PC-3 (cell line): ENCODE measurements at regions not wholly inside any gene's neighbourhood (a gene's known extent, or its start where the extent isn't known, plus 50 kb on each side); places are given as distances from the start of the nearest gene placed in this dataset.
"Not testable (repeated sequence)": the region's sequence is repeated elsewhere in the genome, so short reads cannot be mapped to it uniquely, and the experiment has no call there.

Source experiments
- ATAC-seq: fragments of 200-7000 bp; cut with Tn5 transposase; 2 replicates; pipeline ENCODE4 v1.9.1; 2020; ENCODE audit warnings: mild to moderate bottlenecking, moderate library complexity
- BruUV-seq: library from RNA; stranded (reverse); fragments of 400-500 nt; replicated peaks from 2 replicates; lab custom pipeline; 2021; lab: Mats Ljungman, UMichigan
- CTCF ChIA-PET: fragments of 300-600 bp; sonication (Branson Sonifier 250); formaldehyde crosslinking; loops from one replicate; lab custom pipeline; 2022; ENCODE audit warnings: antibody characterized with exemption; lab: Charles Lee
- POLR2A ChIA-PET: fragments of 300-600 bp; sonication (Branson Sonifier 250); formaldehyde crosslinking; loops from one replicate; lab custom pipeline; 2022; ENCODE audit warnings: antibody characterized with exemption; ENCODE audit not compliant: unreplicated experiment; lab: Charles Lee
- DNase-seq: peaks from one replicate; pipeline ENCODE4 v3.0.0-alpha.2; 2015
- H2AFZ ChIP-seq: fragments of 300-600 bp; sonication (generic); 2 replicates; pipeline ENCODE4 v1.6.0; 2016; ENCODE audit warnings: antibody characterized with exemption, low read length
- H3F3A ChIP-seq: fragments of 300-600 bp; sonication (generic); one replicate; pipeline ENCODE4 v1.6.0; 2017; ENCODE audit warnings: antibody characterized with exemption, low read length, control low read depth, mild to moderate bottlenecking; ENCODE audit not compliant: unreplicated experiment
- H3K27ac ChIP-seq: fragments of 300-600 bp; sonication (generic); 2 replicates; pipeline ENCODE4 v1.5.1; 2016; ENCODE audit warnings: mild to moderate bottlenecking, low read length
- H3K27me3 ChIP-seq: fragments of 300-600 bp; sonication (generic); 2 replicates; pipeline ENCODE4 v1.6.1; 2016; ENCODE audit warnings: low read length, mixed read lengths
- H3K36me3 ChIP-seq: fragments of 300-600 bp; sonication (generic); 2 replicates; pipeline ENCODE4 v1.6.1; 2016; ENCODE audit warnings: low read depth, mixed run types, low read length, mixed read lengths
- H3K4me1 ChIP-seq: fragments of 300-600 bp; sonication (generic); 2 replicates; pipeline ENCODE4 v1.5.1; 2016; ENCODE audit warnings: low read length; ENCODE audit not compliant: insufficient read depth
- H3K4me2 ChIP-seq: fragments of 300-600 bp; sonication (generic); 2 replicates; pipeline ENCODE4 v1.6.0; 2016; ENCODE audit warnings: low read length
- H3K4me3 ChIP-seq: fragments of 300-600 bp; sonication (generic); 2 replicates; pipeline ENCODE4 v1.5.1; 2016; ENCODE audit warnings: mild to moderate bottlenecking, low read length, mixed read lengths
- H3K79me2 ChIP-seq: fragments of 300-600 bp; sonication (generic); 2 replicates; pipeline ENCODE4 v1.6.1; 2017; ENCODE audit warnings: low read length, mixed read lengths
- H3K9ac ChIP-seq: fragments of 300-600 bp; sonication (generic); 2 replicates; pipeline ENCODE4 v1.6.0; 2016; ENCODE audit warnings: mild to moderate bottlenecking, low read length
- H3K9me2 ChIP-seq: fragments of 300-600 bp; sonication (generic); replicated peaks from 2 replicates; pipeline ENCODE4 v1.6.1; 2016; ENCODE audit warnings: mixed run types, low read length, mixed read lengths
- H3K9me3 ChIP-seq: fragments of 300-600 bp; sonication (generic); 2 replicates; pipeline ENCODE4 v1.6.1; 2016; ENCODE audit warnings: low read length, mixed read lengths
- H4K20me1 ChIP-seq: fragments of 300-600 bp; sonication (generic); 2 replicates; pipeline ENCODE4 v1.6.1; 2016; ENCODE audit warnings: low read length, mixed read lengths
- CTCF ChIP-seq: fragments of 300-600 bp; sonication (generic); conservative IDR thresholded peaks from 2 replicates; pipeline ENCODE4 v1.5.1; 2017; ENCODE audit warnings: antibody characterized with exemption, low read depth, mild to moderate bottlenecking, low read length
- EZH2 ChIP-seq: fragments of 300-600 bp; sonication (generic); IDR thresholded peaks from one replicate; pipeline ENCODE4 v1.6.1; 2017; ENCODE audit warnings: antibody characterized with exemption, mild to moderate bottlenecking, low read length; ENCODE audit not compliant: unreplicated experiment
- EZH2phosphoT487 ChIP-seq: fragments of 300-600 bp; sonication (generic); IDR thresholded peaks from 2 replicates; pipeline ENCODE4 v1.6.1; 2018; ENCODE audit warnings: mild to moderate bottlenecking, antibody characterized with exemption, low read length, borderline replicate concordance
- intact Hi-C: fragments of 100-400 bp; cut with micrococcal nuclease; formaldehyde crosslinking; loops from 2 replicates; pipeline ENCODE4 v1.9.0; 2023

- Histone ChIP-seq H3K9me2 (no peaks in the 10 kb centered on the region), H3K9ac (no peak overlapping the region), H3K4me1 (peaks cover 22% of the 10 kb centered on the region), H2AFZ (no peak overlapping the region), H3K27me3 (no peaks in the 10 kb centered on the region), H3K9me3 (no peaks in the 10 kb centered on the region), H3K27ac (no peak overlapping the region), H3K79me2 (no peaks in the 10 kb centered on the region), H3K36me3 (no peaks in the 10 kb centered on the region), H4K20me1 (no peaks in the 10 kb centered on the region), H3K4me3 (no peak overlapping the region), H3F3A (no peaks in the 10 kb centered on the region), H3K4me2 (no peak overlapping the region)
- POLR2A ChIA-PET = no interaction called here
- CTCF ChIA-PET = no interaction called here
- no TSS peak for BruUV-seq
- DNase-seq (peak; percentile 53), ATAC-seq (peak; percentile 41)
- TF ChIP-seq CTCF = no peak
- no peak for TF ChIP-seq EZH2phosphoT487
- TF ChIP-seq EZH2 = no peak
- intact Hi-C loops = no loop called here
Observed at GRCh38 chr3:14267976-14268375, 89.4 kb downstream of the LSM3 start.

GRCh38 chr3:14268897-14269296 lies 90.3 kb downstream of the LSM3 start:
- Histone ChIP-seq H3K9me3 (no peaks in the 10 kb centered on the region), H3F3A (no peaks in the 10 kb centered on the region), H3K9me2 (no peaks in the 10 kb centered on the region), H3K27ac (no peak overlapping the region), H2AFZ (no peak overlapping the region), H4K20me1 (no peaks in the 10 kb centered on the region), H3K79me2 (no peaks in the 10 kb centered on the region), H3K4me1 (peaks cover 22% of the 10 kb centered on the region), H3K9ac (no peak overlapping the region), H3K36me3 (no peaks in the 10 kb centered on the region), H3K27me3 (no peaks in the 10 kb centered on the region), H3K4me3 (no peak overlapping the region), H3K4me2 (no peak overlapping the region)
- ChIA-PET POLR2A (no interaction called here), CTCF (interaction anchor here (0.5 kb wide), 1 partner anchor 268 kb away, joined by 4 read pairs; no protein-coding TSS in a partner anchor)
- TF ChIP-seq EZH2 (no peak), EZH2phosphoT487 (no peak), CTCF (no peak)
- ATAC-seq = no peak
- no peak for DNase-seq
- no TSS peak for BruUV-seq
- intact Hi-C loops = no loop called here

- intact Hi-C loops, ATAC-seq, CTCF ChIA-PET, DNase-seq, BruUV-seq, H3F3A ChIP-seq, POLR2A ChIA-PET, H3K9me3 ChIP-seq, H3K27ac ChIP-seq, H3K79me2 ChIP-seq, H3K36me3 ChIP-seq, H3K4me1 ChIP-seq, H3K9me2 ChIP-seq, H4K20me1 ChIP-seq, H3K4me2 ChIP-seq, H3K9ac ChIP-seq, H3K27me3 ChIP-seq, H3K4me3 ChIP-seq, H2AFZ ChIP-seq: not testable (repeated sequence)
Observed at GRCh38 chr3:14272041-14272958, 93.7 kb downstream of the LSM3 start.

GRCh38 chr3:14272959-14273560 lies 94.4 kb downstream of the LSM3 start:
- DNase-seq, H3K27ac ChIP-seq, ATAC-seq, POLR2A ChIA-PET, H3K4me3 ChIP-seq, H3K9me3 ChIP-seq, H3K4me1 ChIP-seq, H3K9ac ChIP-seq, H3K4me2 ChIP-seq, H3K36me3 ChIP-seq, H3K27me3 ChIP-seq, H3K79me2 ChIP-seq, H4K20me1 ChIP-seq, CTCF ChIA-PET, BruUV-seq, H2AFZ ChIP-seq, H3K9me2 ChIP-seq, intact Hi-C loops, H3F3A ChIP-seq: not testable (repeated sequence)
